ENCODE measurements at regions not wholly inside any gene's neighbourhood (a gene's known extent, or its start where the extent isn't known, plus 50 kb on each side); places are given as distances from the start of the nearest gene placed in this dataset.

GRCh38 chr6:9373308-9373707 lies 938.0 kb upstream of the SLC35B3 start:
- DNase-seq (no peak), ATAC-seq (ENCODE audit: low FRiP score) (no peak)
- H3K9me3 ChIP-seq (ENCODE audit: control insufficient read depth, low read length), result no peaks in the 10 kb centered on the region
- no peak overlapping the region for H3K27ac ChIP-seq (ENCODE audit: low read depth in 1 of 2, low read length in 2 of 2)
- no peak overlapping the region for H3K4me3 ChIP-seq (ENCODE audit: low read length in 2 of 2)
- no peaks in the 10 kb centered on the region for H3K4me1 ChIP-seq (ENCODE audit: control insufficient read depth in 1 of 2, insufficient read depth in 2 of 2, low read length in 2 of 2)
- intact Hi-C loops (cut with DNase I), result no loop called here
- no peaks in the 10 kb centered on the region for H3K27me3 ChIP-seq (ENCODE audit: control insufficient read depth in 1 of 2, insufficient read depth in 2 of 2, low read length in 1 of 2)
- H3K36me3 ChIP-seq (ENCODE audit: control insufficient read depth in 1 of 2, insufficient read depth in 2 of 2, low read length in 1 of 2), result no peaks in the 10 kb centered on the region

GRCh38 chr6:9370480-9370879 lies 935.1 kb upstream of the SLC35B3 start:
- no peak for DNase-seq
- no peaks in the 10 kb centered on the region for H3K27me3 ChIP-seq (ENCODE audit: control insufficient read depth in 1 of 2, insufficient read depth in 2 of 2, low read length in 1 of 2)

GRCh38 chr6:9365378-9365777 lies 930.0 kb upstream of the SLC35B3 start:
- H3K4me1 ChIP-seq (ENCODE audit: control insufficient read depth in 1 of 2, insufficient read depth in 2 of 2, low read length in 2 of 2), result no peaks in the 10 kb centered on the region
- no peaks in the 10 kb centered on the region for H3K27me3 ChIP-seq (ENCODE audit: control insufficient read depth in 1 of 2, insufficient read depth in 2 of 2, low read length in 1 of 2)
- H3K36me3 ChIP-seq (ENCODE audit: control insufficient read depth in 1 of 2, insufficient read depth in 2 of 2, low read length in 1 of 2), result no peaks in the 10 kb centered on the region
- no peak for ATAC-seq (ENCODE audit: low FRiP score)
- DNase-seq, result no peak
- no peak overlapping the region for H3K27ac ChIP-seq (ENCODE audit: low read depth in 1 of 2, low read length in 2 of 2)
- no peak overlapping the region for H3K4me3 ChIP-seq (ENCODE audit: low read length in 2 of 2)
- peaks cover 1% of the 10 kb centered on the region for H3K9me3 ChIP-seq (ENCODE audit: control insufficient read depth, low read length)
- intact Hi-C loops (cut with DNase I), result no loop called here

More at GRCh38 chr6:9370480-9370879, 935.1 kb upstream of the SLC35B3 start:
- H3K4me3 ChIP-seq (ENCODE audit: low read length in 2 of 2), result no peak overlapping the region
- intact Hi-C loops (cut with DNase I), result no loop called here
- WGBS, 2 donors, result 61 to 67% methylated on average over 2 of the region's 2 CpGs
- H3K27ac ChIP-seq (ENCODE audit: low read depth in 1 of 2, low read length in 2 of 2), result no peak overlapping the region
- H3K9me3 ChIP-seq (ENCODE audit: control insufficient read depth, low read length), result peaks cover 1% of the 10 kb centered on the region
- no peaks in the 10 kb centered on the region for H3K36me3 ChIP-seq (ENCODE audit: control insufficient read depth in 1 of 2, insufficient read depth in 2 of 2, low read length in 1 of 2)
- no peaks in the 10 kb centered on the region for H3K4me1 ChIP-seq (ENCODE audit: control insufficient read depth in 1 of 2, insufficient read depth in 2 of 2, low read length in 2 of 2)
- no peak for ATAC-seq (ENCODE audit: low FRiP score)

- H3K4me3 ChIP-seq (ENCODE audit: low read length in 2 of 2), result no peak overlapping the region
- DNase-seq (no peak), ATAC-seq (ENCODE audit: low FRiP score) (no peak)
- intact Hi-C loops (cut with DNase I), result no loop called here
- WGBS, 2 donors, result 44 to 49% methylated on average over 2 of the region's 2 CpGs
- H3K27ac ChIP-seq (ENCODE audit: low read depth in 1 of 2, low read length in 2 of 2), result no peak overlapping the region
- no peaks in the 10 kb centered on the region for H3K4me1 ChIP-seq (ENCODE audit: control insufficient read depth in 1 of 2, insufficient read depth in 2 of 2, low read length in 2 of 2)
- no peaks in the 10 kb centered on the region for H3K27me3 ChIP-seq (ENCODE audit: control insufficient read depth in 1 of 2, insufficient read depth in 2 of 2, low read length in 1 of 2)
- H3K36me3 ChIP-seq (ENCODE audit: control insufficient read depth in 1 of 2, insufficient read depth in 2 of 2, low read length in 1 of 2), result no peaks in the 10 kb centered on the region
- peaks cover under 1% of the 10 kb centered on the region for H3K9me3 ChIP-seq (ENCODE audit: control insufficient read depth, low read length)
These were observed 926.4 kb upstream of the SLC35B3 start for GRCh38 chr6:9361749-9362148.

GRCh38 chr6:9360881-9361280 lies 925.5 kb upstream of the SLC35B3 start:
- intact Hi-C loops (cut with DNase I), result no loop called here
- H3K36me3 ChIP-seq (ENCODE audit: control insufficient read depth in 1 of 2, insufficient read depth in 2 of 2, low read length in 1 of 2), result no peaks in the 10 kb centered on the region
- no peaks in the 10 kb centered on the region for H3K27me3 ChIP-seq (ENCODE audit: control insufficient read depth in 1 of 2, insufficient read depth in 2 of 2, low read length in 1 of 2)
- H3K4me1 ChIP-seq (ENCODE audit: control insufficient read depth in 1 of 2, insufficient read depth in 2 of 2, low read length in 2 of 2), result no peaks in the 10 kb centered on the region
- ATAC-seq (ENCODE audit: low FRiP score), result no peak
- no peaks in the 10 kb centered on the region for H3K9me3 ChIP-seq (ENCODE audit: control insufficient read depth, low read length)
- DNase-seq, result no peak
- H3K27ac ChIP-seq (ENCODE audit: low read depth in 1 of 2, low read length in 2 of 2), result no peak overlapping the region
- no peak overlapping the region for H3K4me3 ChIP-seq (ENCODE audit: low read length in 2 of 2)

GRCh38 chr6:9347608-9348007 lies 912.3 kb upstream of the SLC35B3 start:
- intact Hi-C loops (cut with DNase I), result no loop called here
- H3K27ac ChIP-seq (ENCODE audit: low read depth in 1 of 2, low read length in 2 of 2), result no peak overlapping the region
- WGBS, 2 donors, result 80 to 84% methylated on average over 3 of the region's 3 CpGs

GRCh38 chr6:9346923-9347322 lies 911.6 kb upstream of the SLC35B3 start:
- Histone ChIP-seq H3K4me1 (ENCODE audit: control insufficient read depth in 1 of 2, insufficient read depth in 2 of 2, low read length in 2 of 2) (no peaks in the 10 kb centered on the region), H3K36me3 (ENCODE audit: control insufficient read depth in 1 of 2, insufficient read depth in 2 of 2, low read length in 1 of 2) (no peaks in the 10 kb centered on the region), H3K4me3 (ENCODE audit: low read length in 2 of 2) (no peak overlapping the region), H3K9me3 (ENCODE audit: control insufficient read depth, low read length) (no peaks in the 10 kb centered on the region), H3K27ac (ENCODE audit: low read depth in 1 of 2, low read length in 2 of 2) (no peak overlapping the region), H3K27me3 (ENCODE audit: control insufficient read depth in 1 of 2, insufficient read depth in 2 of 2, low read length in 1 of 2) (no peaks in the 10 kb centered on the region)
- WGBS, 2 donors, result 65 to 77% methylated on average over 2 of the region's 2 CpGs
- no peak for DNase-seq
- no peak for ATAC-seq (ENCODE audit: low FRiP score)
- intact Hi-C loops (cut with DNase I), result no loop called here

More at GRCh38 chr6:9347608-9348007, 912.3 kb upstream of the SLC35B3 start:
- no peak overlapping the region for H3K4me3 ChIP-seq (ENCODE audit: low read length in 2 of 2)
- no peaks in the 10 kb centered on the region for H3K9me3 ChIP-seq (ENCODE audit: control insufficient read depth, low read length)
- no peaks in the 10 kb centered on the region for H3K36me3 ChIP-seq (ENCODE audit: control insufficient read depth in 1 of 2, insufficient read depth in 2 of 2, low read length in 1 of 2)
- H3K4me1 ChIP-seq (ENCODE audit: control insufficient read depth in 1 of 2, insufficient read depth in 2 of 2, low read length in 2 of 2), result no peaks in the 10 kb centered on the region
- no peak for DNase-seq
- no peaks in the 10 kb centered on the region for H3K27me3 ChIP-seq (ENCODE audit: control insufficient read depth in 1 of 2, insufficient read depth in 2 of 2, low read length in 1 of 2)
- no peak for ATAC-seq (ENCODE audit: low FRiP score)

- Histone ChIP-seq H3K4me3 (ENCODE audit: low read length in 2 of 2) (no peak overlapping the region), H3K9me3 (ENCODE audit: control insufficient read depth, low read length) (no peaks in the 10 kb centered on the region), H3K27ac (ENCODE audit: low read depth in 1 of 2, low read length in 2 of 2) (no peak overlapping the region), H3K27me3 (ENCODE audit: control insufficient read depth in 1 of 2, insufficient read depth in 2 of 2, low read length in 1 of 2) (no peaks in the 10 kb centered on the region), H3K4me1 (ENCODE audit: control insufficient read depth in 1 of 2, insufficient read depth in 2 of 2, low read length in 2 of 2) (no peaks in the 10 kb centered on the region), H3K36me3 (ENCODE audit: control insufficient read depth in 1 of 2, insufficient read depth in 2 of 2, low read length in 1 of 2) (no peaks in the 10 kb centered on the region)
- WGBS, 2 donors, result 60 to 72% methylated on average over 10 of the region's 10 CpGs
- intact Hi-C loops (cut with DNase I), result no loop called here
- no peak for ATAC-seq (ENCODE audit: low FRiP score)
- no peak for DNase-seq
These were observed 900.1 kb upstream of the SLC35B3 start for GRCh38 chr6:9335431-9335830.

- intact Hi-C loops (cut with DNase I), result no loop called here
These were observed 899.6 kb upstream of the SLC35B3 start for GRCh38 chr6:9334979-9335378.

More at GRCh38 chr6:9334979-9335378, 899.6 kb upstream of the SLC35B3 start:
- ATAC-seq (ENCODE audit: low FRiP score) (no peak), DNase-seq (no peak)
- 1 to 9% methylated on average over 3 of the region's 3 CpGs for WGBS, 2 donors
- Histone ChIP-seq H3K27me3 (ENCODE audit: control insufficient read depth in 1 of 2, insufficient read depth in 2 of 2, low read length in 1 of 2) (no peaks in the 10 kb centered on the region), H3K36me3 (ENCODE audit: control insufficient read depth in 1 of 2, insufficient read depth in 2 of 2, low read length in 1 of 2) (no peaks in the 10 kb centered on the region), H3K9me3 (ENCODE audit: control insufficient read depth, low read length) (no peaks in the 10 kb centered on the region), H3K4me1 (ENCODE audit: control insufficient read depth in 1 of 2, insufficient read depth in 2 of 2, low read length in 2 of 2) (no peaks in the 10 kb centered on the region), H3K4me3 (ENCODE audit: low read length in 2 of 2) (no peak overlapping the region), H3K27ac (ENCODE audit: low read depth in 1 of 2, low read length in 2 of 2) (no peak overlapping the region)
